HG03571 (cell line): ENCODE measurements at regions not wholly inside any gene's neighbourhood (a gene's known extent, or its start where the extent isn't known, plus 50 kb on each side); places are given as distances from the start of the nearest gene placed in this dataset.

Source experiments
- ATAC-seq: cut with Tn5 transposase; IDR thresholded peaks from one replicate; pipeline ENCODE4 v1.9.1; 2021; ENCODE audit not compliant: unreplicated experiment

DNA sequence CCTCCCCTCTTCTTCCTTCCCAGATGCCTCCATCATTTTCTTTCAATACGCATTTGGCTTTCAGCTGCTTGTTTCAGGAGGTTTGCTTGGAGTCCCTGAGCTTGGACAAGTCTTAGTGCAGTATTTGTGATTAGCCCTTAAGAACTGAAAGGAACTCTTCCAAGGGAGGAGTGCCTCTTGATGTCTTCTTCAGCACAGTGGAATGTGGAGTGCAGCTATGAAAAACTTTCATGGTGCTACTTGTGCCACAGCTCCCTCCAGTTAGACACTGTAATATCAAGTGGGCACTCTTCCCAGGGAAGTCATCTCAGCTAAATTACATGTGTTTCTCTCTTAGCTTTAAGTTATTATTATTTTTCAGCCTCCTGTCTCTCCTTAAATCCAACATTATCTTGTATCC, 173.1 kb downstream of the NECTIN3 start:
- no peak for ATAC-seq

DNA sequence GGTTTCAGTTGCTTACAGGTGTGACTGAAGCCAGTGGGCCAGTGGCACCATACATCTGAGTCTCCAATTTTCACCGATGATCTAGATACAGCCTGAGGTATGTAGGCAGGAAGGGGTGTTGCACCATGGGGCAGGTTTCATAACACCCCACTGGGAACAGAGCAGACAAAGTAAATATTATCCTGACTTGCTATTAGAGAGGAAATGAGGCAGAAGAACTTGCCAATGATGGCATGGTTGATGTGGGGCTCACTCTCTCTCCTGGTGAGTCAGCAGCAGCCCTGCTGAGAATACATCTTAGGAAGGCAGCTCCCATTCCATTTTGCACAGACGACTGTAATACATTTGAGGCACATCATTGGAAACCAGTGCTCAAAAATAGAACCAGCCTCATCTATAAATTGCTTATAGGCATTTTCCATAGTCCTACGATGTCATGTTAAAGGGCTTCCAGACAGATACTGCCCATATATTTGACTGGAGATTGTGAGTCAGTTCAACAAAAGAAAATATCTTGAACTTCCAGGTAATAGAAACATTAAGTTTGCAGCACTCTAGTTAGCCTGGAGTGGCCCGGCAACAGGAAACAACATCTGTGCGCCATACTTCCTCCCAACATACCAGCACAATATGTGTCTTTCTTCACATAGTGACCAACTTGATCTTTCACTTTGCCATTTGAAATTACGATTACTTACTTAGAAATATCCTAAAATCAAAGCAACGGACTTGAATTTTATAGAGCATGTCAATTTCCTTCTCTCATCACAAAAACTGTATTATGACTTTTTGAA, 175.5 kb downstream of the NECTIN3 start:
- no peak for ATAC-seq

GRCh38 chr3:111248406-111248805, 176.8 kb downstream of the NECTIN3 start:
- no peak for ATAC-seq

DNA sequence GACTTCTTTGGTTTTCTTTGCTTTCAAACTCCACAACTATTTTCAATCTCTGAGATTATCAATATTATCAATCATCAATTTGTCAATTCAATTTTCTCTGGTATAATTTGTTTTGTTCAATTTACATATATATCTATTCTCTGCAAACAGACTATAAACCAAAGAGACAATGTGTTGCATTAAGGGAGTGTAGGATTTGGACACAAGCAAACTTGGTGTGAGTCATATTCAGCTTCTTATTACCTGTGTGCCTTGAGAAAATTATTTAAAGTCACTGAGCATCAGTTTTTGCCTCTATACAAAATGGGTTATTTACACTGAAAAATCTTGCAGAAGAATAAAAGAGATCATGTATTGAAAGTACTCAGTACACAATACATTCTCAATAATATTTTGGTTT, 177.8 kb downstream of the NECTIN3 start:
- no peak for ATAC-seq

GRCh38 chr3:111252779-111253178, 181.2 kb downstream of the NECTIN3 start:
- no peak for ATAC-seq

GRCh38 chr3:111253733-111254132, 182.1 kb downstream of the NECTIN3 start:
- no peak for ATAC-seq

DNA sequence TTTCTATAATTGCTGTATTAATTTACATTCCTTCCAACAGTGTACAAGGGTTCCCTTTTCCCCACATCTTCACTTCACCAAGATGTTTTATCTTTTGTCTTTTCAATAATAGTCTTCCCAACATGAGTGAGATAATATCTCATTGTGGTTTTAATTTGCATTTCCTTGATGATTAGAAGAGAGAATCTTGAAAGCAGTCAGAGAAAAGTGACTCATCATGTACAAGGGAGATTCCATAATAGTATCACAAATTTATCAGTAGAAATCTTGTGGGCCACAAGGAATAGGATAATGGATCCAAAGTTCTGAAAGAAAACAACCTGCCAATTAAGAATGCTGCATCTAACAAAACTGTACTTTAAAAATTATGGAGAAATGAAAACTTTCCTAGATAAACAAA, 189.3 kb downstream of the NECTIN3 start:
- ATAC-seq, result no peak

- no peak for ATAC-seq
Measured at GRCh38 chr3:111269777-111270176, 198.2 kb downstream of the NECTIN3 start.

GRCh38 chr3:111277226-111277625, 205.6 kb downstream of the NECTIN3 start:
- no peak for ATAC-seq

GRCh38 chr3:111278959-111279358, 207.3 kb downstream of the NECTIN3 start:
- ATAC-seq, result no peak

- ATAC-seq, result no peak
Measured at GRCh38 chr3:111282024-111282423, 210.4 kb downstream of the NECTIN3 start.

GRCh38 chr3:111283165-111283564, 211.5 kb downstream of the NECTIN3 start:
- no peak for ATAC-seq

GRCh38 chr3:111284503-111285183, 213.0 kb downstream of the NECTIN3 start:
- ATAC-seq, result no peak

- no peak for ATAC-seq
Measured at GRCh38 chr3:111285184-111285538, 213.5 kb downstream of the NECTIN3 start.

DNA sequence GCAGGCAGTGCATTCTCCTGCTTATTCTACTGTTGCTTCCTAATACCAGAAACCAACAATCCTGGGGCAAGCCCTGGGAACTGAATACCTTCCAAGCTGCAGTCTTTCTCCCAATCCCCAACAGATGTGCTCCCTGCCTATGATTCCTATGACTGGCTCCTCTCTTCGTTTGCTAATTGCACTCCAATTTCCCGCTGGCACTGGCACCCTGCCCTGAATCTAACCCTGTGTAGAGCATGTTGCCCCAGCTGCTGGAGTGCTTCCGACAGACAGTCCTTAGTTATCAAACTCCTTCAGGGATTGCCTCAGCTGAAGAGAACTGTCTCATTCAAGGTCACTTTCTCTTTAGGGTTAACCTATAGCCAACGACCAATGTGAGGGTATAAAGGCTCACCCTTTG, 214.1 kb downstream of the NECTIN3 start:
- no peak for ATAC-seq

DNA sequence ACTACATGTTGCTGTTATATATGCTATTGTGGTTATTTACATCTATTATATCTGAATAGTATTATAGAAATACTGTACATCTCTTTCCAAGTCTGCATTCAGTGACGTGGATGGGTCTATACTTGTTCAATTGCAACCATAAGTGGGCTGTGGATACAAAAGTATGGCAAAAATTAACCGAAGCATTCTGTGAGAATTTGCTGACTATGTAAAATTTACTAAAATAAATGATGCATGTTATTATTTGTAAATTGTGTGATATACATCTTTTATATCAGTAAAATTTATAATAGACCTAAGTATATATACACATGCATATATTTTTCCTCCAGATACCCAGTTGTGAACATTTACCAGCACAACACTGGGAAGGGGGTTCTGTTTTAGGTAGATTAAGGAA, 215.1 kb downstream of the NECTIN3 start:
- ATAC-seq, result no peak

DNA sequence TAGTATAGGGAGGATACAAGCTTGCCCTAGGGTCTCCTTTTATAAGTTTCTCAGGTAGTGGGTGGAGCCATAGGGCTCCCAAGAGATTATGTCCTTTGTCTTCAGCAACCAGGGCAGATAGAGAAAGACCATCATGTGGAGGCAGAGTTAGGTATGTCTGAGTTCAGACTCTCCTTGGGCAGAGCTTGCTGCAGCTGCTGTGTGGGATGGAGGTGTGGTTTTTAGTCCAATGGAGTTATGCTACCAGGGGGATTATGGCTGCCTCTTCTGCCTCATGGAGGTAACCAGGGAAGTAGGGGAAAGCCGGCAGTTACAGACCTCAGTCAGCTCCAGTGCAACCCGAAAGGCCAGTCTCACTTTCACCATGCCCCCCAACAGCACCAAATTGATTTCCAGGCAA, 220.5 kb downstream of the NECTIN3 start:
- no peak for ATAC-seq

DNA sequence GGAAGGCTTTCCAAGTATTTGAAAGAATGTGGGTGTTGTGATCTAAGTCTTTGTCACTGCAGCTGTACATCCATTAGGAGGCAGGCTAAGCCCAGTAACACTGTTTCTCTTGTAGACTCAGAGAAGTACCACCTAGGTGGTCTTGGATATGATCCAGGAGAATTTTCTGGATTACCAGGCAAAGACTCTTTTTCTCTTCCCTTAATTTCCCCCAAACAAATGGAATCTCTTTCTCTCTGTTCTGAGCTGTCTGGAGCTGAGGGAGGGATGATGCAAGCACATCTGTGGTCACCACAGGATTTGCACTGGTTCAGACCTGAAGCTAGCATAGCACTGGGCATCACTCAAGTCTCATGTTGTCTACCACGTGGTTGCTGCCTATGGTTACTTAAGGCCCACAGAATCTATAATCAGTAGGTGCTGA, 227.6 kb downstream of the NECTIN3 start:
- no peak for ATAC-seq

- no peak for ATAC-seq
Measured at GRCh38 chr3:111301238-111301798, 229.7 kb downstream of the NECTIN3 start.

- ATAC-seq, result no peak
Measured at GRCh38 chr3:111302063-111302462, 230.4 kb downstream of the NECTIN3 start.

- ATAC-seq, result no peak
Measured at GRCh38 chr3:111303760-111304159, 232.1 kb downstream of the NECTIN3 start.

GRCh38 chr3:111307676-111308075, 234.3 kb upstream of the CD96 start:
- ATAC-seq, result no peak
